SH-SY5Y (cell line): ENCODE measurements at regions not wholly inside any gene's neighbourhood (a gene's known extent, or its start where the extent isn't known, plus 50 kb on each side); places are given as distances from the start of the nearest gene placed in this dataset.

Experiments used
- GATA2 ChIP-seq: IDR thresholded peaks from 2 replicates; pipeline ENCODE4 v1.6.1; 2011; ENCODE audit warnings: mild to moderate bottlenecking, low read depth, low read length
- GATA3 ChIP-seq: IDR thresholded peaks from 2 replicates; pipeline ENCODE4 v1.6.1; 2011; ENCODE audit warnings: low read depth, mild to moderate bottlenecking, low read length, moderate library complexity

DNA sequence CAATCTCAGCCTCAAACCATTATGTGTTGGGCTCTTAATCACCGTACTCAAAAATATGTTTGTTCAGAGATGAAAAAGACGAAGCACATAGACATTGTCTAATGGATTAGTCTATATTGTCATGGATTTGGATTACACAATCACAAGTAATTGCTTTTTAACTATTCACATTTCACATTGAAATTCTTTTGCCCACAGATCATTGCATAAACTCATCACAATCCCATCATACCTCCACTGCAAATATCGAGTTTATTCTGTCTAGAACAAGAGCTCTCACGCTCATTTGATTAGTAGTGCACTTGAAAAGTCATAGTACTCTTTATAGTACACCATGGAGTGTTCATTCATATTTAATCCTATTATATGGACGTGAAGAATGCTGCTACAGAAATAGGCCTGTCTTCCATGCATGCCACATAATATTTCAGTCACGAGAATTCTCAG lies 97.9 kb upstream of the SOX11 start:
- no peak for TF ChIP-seq GATA2
- TF ChIP-seq GATA3: no peak
